NCI-H748 (cell line): ENCODE measurements at regions not wholly inside any gene's neighbourhood (a gene's known extent, or its start where the extent isn't known, plus 50 kb on each side); places are given as distances from the start of the nearest gene placed in this dataset.

Source experiments
- DNase-seq: peaks from one replicate; lab custom pipeline; 2025; ENCODE audit not compliant: unreplicated experiment; lab: John Stamatoyannopoulos, UW

- peak; percentile 10 for DNase-seq
Measured at GRCh38 chr14:56918849-56919574, 108.7 kb upstream of the OTX2 start.

DNA sequence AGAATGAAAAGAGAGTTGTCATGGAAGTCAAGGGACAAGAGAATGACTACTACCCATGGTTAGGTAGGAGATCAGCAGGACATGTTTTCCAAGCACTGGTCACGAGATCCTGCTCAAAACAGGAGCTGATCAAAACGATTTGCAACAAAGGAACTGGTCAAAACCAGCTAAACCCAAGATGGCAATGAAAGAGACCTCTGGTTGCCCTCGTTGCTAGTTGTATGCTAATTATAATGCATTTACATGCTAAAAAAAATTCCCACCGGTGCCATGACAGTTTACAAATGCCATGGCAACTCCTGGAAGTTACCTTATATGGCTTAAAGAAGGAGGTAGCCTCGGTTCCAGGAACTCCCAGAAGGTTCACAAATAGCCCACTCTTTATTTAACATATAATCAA lies 95.0 kb upstream of the OTX2 start:
- no peak for DNase-seq

- no peak for DNase-seq
Measured at GRCh38 chr14:56903304-56903969, 93.2 kb upstream of the OTX2 start.

- peak; percentile 45 for DNase-seq
Measured at GRCh38 chr14:56902385-56902784, 92.1 kb upstream of the OTX2 start.

DNA sequence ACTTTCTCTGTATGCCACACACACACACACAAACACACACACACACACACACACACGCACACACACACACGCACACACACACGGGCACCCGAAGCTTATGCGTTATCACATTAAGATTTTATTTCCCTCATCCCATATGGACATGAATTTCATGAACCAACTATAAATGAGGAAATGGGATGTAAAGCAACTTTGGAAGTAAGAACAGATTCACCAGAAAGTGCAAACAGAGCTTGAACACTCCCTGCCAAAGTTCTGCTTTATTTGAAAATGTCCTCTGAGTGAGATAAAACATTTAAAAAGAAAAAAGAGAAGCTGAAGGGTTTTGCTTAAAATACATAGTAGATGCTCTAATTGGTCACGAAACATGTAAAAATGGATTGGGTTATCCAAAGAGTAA lies 90.4 kb upstream of the OTX2 start:
- DNase-seq, result no peak

DNA sequence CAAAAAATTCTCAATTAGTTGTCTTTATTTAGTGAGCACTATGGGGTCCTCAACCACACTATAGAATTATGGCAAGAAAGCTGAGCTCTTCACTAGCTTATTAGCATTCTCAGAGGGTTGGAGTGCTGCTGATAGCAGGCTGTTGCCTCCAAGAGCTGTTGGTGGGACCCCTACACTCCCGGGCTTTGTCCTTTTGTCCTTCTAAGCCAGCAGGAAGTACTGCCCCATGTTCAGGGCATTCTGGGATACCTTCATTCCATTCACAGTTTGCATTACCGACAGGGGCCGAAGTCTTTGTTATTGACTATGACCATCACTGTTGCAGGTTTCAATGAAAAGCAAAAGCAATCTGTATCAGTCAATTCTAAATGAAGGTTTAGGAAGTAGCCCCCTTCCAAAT lies 89.5 kb upstream of the OTX2 start:
- no peak for DNase-seq

GRCh38 chr14:56896922-56897321 lies 86.6 kb upstream of the OTX2 start:
- DNase-seq, result no peak

DNA sequence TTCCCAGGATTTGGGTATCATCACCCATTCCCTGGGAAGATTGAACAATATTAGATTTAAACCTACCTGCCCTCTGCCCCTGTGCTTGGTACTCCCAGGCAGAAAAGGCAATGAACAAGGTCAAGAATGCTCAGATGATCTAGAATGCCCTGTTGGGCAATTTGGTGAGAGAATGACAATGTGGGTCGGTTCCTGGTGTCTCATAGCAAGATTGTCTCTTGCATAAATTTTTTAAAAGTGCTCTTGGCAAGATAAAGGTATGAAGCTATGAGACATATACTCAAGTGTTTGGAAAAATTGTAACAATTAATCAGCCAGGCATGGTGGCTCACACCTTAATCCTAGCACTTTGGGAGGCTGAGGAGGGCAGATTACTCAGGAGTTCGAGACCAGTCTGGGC lies 86.0 kb upstream of the OTX2 start:
- DNase-seq, result no peak

DNA sequence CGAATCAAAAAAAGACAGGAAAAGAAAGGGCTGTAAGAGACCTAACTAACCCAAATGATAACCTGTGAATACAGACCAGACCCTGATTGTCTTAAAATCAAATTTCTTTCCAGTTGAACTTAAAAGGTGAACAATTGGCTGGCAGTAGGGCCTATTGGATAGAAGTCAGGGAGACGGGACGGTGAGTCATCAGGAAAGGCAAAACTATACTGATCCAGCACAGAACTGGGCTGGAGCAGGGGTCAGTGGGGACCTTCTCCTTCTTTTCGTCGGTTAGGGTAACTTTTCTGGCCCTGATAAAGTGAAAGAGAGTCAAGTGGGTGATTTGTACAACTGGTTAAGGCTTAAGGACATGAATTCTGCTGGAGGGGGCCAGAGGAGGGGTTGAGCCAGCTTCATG lies 84.9 kb upstream of the OTX2 start:
- no peak for DNase-seq

DNA sequence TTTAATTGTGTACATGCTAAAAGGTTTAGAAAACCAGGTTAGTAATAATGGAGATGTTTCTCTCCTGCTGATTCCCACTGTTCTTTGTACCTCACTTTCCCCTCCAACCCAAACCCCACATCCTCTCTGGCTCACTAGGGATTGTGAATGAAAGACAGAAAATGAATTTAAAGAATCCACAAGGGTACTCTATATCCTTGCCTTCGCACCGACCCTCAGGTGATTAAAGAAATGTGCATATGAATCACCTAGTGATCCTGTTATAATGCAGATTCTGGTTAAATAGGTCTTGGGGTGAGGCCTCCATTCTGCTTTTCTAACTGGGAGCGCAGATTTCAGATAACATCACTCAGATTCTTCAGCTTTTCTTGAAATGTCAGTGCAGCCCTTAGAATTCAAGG lies 84.3 kb upstream of the OTX2 start:
- no peak for DNase-seq

DNA sequence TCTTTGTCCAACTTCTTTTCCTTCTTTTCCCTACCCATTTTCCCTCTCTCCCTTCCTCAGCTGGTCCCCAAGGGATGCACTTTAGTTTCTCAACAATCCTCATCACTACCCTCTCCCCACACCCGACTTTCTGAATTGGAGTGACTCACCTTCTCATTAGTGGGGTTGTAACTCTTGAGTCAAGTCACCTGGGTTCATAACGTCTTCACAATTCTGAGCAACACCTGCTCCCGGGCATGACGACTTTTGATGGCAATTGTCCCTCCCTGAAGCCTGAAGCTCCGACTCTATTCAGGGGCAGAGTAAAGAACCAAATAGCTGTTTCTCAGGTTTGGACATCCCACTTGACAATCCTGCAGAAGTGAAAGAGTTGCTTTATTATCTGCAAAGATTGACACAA lies 82.7 kb upstream of the OTX2 start:
- DNase-seq, result peak; percentile 26

GRCh38 chr14:56891226-56891625 lies 80.9 kb upstream of the OTX2 start:
- DNase-seq, result no peak

GRCh38 chr14:56889705-56890104 lies 79.4 kb upstream of the OTX2 start:
- DNase-seq, result no peak

DNA sequence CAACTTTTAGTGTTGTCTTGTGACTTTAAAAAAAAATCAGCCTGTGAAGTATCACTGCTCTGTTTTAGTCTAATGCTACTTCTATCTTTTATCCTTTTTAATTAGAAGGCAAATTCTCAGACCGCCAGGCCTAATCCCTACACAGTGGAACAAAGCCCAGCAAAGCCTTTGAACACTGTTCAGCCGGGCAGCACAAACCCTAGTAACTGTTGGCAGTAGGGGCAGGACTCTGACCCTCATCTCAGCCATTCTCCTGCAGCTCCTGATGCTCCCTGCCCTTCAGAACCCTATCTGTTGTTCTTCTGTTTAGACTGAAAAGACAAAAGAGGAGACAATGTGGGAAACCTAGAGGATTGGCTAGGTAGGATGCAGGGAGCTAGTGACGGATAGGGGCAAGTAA lies 78.0 kb upstream of the OTX2 start:
- DNase-seq, result no peak

- no peak for DNase-seq
Measured at GRCh38 chr14:56887216-56887615, 76.9 kb upstream of the OTX2 start.

DNA sequence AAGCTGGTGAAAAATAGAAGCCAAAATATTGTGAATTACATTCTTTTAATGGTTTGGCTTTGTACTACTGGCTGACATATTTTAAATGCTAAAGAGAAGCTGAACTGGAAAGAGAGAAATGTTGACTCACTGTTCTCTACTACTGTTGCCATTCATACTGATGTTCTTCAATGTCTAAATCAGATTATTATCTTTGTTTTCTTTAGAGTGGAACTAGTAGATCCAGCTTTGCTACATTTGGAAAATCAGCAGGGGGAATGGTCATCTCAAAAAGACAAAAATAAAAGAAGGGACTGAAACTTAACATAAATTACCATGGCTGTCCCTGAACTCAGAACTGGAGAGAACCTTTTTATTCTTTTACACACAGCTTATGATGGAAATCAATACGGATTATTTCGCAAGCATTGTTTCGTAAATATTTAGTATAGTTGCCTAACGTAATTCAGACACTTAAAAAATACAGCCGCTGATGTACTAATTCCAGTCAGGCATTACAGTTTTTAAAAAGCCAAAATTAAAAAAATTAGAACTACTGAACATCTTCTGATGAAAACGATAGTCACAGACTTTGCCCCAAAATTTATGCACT lies 76.3 kb upstream of the OTX2 start:
- DNase-seq, result no peak

DNA sequence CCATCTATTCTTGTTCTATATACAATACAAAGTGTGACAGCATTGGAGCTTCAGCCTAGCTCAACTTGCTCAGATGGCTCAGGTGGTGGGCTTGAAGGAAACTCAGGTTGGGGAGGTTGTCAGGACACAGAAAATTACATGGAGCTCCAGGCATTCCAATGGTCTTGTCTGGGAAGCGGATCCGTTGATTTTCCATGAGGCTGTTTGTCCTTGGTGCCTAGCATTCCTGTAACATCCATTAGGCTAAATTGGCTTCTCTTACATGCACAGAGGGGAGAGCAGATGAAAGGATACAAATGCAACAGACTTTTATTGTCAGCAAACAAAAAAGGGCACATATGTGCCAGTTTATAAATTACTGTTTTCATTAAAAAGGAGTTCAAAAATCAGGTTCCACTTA lies 75.5 kb upstream of the OTX2 start:
- no peak for DNase-seq

GRCh38 chr14:56884617-56885016 lies 74.3 kb upstream of the OTX2 start:
- no peak for DNase-seq

GRCh38 chr14:56881181-56881580 lies 70.9 kb upstream of the OTX2 start:
- no peak for DNase-seq

DNA sequence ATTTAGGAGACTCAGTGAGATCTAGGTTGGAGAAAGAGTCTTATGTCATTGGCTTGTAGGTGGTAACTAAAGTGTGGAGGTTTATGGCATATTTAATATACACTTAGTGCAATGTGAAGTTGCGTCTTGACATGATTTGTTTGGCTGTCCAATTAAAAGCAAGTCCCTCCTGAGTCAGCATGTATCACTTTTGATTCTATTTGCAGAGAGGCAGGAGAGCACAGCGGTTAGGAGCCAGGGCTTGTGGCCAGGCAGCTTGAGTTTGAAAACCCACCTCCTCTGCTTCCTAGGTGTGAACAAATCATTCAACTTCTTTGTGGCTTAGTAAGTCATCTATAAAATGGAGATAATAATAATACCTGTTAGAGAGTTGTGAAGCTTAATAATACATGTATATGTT lies 68.5 kb upstream of the OTX2 start:
- DNase-seq, result no peak

GRCh38 chr14:56875104-56875675 lies 64.9 kb upstream of the OTX2 start:
- DNase-seq, result no peak

- DNase-seq, result peak; percentile 83
Measured at GRCh38 chr14:56874375-56874774, 64.1 kb upstream of the OTX2 start.
